Medulla oblongata (tissue), 1 donor: ENCODE measurements at regions not wholly inside any gene's neighbourhood (a gene's known extent, or its start where the extent isn't known, plus 50 kb on each side); places are given as distances from the start of the nearest gene placed in this dataset.
"Not testable (repeated sequence)": the region's sequence is repeated elsewhere in the genome, so short reads cannot be mapped to it uniquely, and the experiment has no call there.

Source experiments
- DNase-seq: peaks from one replicate; pipeline ENCODE4 v3.0.0-alpha.2; 2015; ENCODE audit errors: extremely low spot score

GRCh38 chr6:60789601-60790000 is 1496.4 kb downstream of the KHDRBS2 start:
- DNase-seq: not testable (repeated sequence)

- not testable (repeated sequence) for DNase-seq
Observed at GRCh38 chr6:60782698-60783464, 1503.1 kb downstream of the KHDRBS2 start.

- DNase-seq: not testable (repeated sequence)
Observed at GRCh38 chr6:60779591-60779990, 1506.4 kb downstream of the KHDRBS2 start.

DNA sequence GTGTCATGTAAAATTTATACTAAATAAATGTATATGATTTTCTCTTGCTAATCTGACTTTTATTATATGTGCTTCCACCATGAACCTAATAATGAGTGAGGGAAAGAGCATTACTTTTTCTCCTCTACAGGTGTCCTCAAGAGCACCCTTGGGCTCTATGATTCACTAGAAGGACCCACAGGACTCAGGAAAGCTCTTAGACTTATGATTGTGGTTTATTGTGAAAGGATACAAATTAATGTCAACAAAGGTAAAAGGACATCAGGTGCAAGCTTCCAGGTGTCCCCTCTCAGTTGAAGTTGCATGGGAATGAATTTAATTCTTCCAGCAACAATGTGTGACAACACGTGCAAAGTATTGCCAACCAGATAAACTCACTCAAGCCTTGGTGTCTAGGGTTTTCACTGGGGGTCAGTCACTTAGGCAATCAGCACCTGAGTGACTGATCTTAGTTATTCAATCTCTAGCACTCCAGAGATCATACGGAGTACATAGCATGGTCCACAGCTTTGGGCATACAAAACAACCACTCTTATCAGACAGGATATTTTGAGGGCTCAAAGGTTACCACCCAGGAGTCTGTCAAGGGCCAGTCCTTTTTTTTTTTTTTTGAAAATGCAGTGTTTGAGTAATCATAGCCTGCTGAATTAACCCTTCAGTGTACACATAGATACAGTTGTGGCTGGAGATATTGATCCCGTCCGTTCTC is 1518.1 kb downstream of the KHDRBS2 start:
- DNase-seq: not testable (repeated sequence)

DNA sequence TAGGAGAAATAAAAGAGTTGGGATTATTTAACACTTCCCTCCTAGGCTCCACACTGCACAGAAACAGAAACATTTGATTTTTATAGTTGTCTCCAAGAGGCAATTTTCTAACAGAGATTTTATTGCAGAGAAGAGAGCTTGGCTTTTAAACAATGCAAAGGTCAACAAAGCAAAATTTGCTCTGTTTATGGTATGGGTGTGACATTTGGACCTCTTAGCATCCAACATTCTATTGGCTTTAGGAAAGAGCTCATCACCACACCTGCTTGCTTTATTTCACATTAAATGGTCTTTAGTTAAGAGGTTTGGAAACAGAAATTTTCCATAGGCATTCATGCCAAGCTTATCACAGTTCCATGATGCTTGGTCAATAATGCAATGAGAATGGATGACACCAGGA is 1520.7 kb downstream of the KHDRBS2 start:
- not testable (repeated sequence) for DNase-seq

- DNase-seq: not testable (repeated sequence)
Observed at GRCh38 chr6:60763464-60764080, 1522.5 kb downstream of the KHDRBS2 start.

GRCh38 chr6:60760928-60761327 is 1525.1 kb downstream of the KHDRBS2 start:
- DNase-seq: not testable (repeated sequence)

DNA sequence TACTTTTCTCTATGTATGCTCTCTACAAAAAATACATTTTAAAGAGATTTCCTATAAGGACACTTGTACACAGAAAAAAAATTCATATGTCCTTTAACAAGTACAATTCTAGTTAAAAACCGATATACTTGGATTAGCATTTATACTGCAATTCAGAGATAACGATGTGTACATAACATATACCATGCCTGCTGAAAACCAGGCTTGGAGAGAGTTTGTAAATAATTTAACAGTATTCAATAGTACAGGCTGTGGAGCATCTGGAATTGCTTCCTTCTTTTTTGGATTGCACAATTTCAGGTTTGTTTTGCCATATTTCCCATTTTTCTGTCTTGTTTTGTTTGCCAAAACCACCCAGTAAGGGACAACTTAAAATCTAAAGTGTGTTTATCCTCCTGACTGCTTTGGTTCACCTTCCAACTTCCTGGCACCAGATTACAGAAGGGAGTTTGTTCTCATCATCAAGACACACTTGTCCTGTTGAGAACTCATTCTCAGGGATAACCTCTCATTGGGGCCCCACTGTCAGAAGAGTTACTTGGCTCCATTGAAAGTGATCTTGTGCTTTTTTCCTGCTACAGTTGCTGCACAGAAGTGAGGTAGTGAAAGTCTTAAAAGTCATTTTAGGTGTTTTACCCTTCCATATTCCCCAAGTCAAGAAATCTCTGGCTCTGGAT is 1526.7 kb downstream of the KHDRBS2 start:
- not testable (repeated sequence) for DNase-seq

- not testable (repeated sequence) for DNase-seq
Observed at GRCh38 chr6:60758725-60759124, 1527.3 kb downstream of the KHDRBS2 start.

DNA sequence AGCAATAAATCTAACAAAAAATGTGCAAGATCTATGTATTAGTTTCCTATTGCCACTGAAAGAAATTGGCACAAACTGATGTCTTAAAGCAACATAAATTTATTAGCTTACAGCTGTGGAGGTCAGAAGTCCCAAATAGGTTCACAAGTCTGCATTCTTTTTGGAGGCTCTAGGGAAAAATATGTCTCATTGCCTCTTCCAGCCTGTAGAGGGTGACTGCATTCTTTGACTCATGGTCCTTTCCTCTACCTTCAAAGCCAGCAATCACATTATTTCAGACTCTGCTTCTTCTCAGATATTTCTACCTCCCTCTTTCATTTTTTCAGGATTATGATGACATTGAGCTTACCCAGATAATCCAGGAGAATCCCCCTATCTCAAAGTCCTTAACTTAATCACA is 1531.1 kb downstream of the KHDRBS2 start:
- DNase-seq: no peak

DNA sequence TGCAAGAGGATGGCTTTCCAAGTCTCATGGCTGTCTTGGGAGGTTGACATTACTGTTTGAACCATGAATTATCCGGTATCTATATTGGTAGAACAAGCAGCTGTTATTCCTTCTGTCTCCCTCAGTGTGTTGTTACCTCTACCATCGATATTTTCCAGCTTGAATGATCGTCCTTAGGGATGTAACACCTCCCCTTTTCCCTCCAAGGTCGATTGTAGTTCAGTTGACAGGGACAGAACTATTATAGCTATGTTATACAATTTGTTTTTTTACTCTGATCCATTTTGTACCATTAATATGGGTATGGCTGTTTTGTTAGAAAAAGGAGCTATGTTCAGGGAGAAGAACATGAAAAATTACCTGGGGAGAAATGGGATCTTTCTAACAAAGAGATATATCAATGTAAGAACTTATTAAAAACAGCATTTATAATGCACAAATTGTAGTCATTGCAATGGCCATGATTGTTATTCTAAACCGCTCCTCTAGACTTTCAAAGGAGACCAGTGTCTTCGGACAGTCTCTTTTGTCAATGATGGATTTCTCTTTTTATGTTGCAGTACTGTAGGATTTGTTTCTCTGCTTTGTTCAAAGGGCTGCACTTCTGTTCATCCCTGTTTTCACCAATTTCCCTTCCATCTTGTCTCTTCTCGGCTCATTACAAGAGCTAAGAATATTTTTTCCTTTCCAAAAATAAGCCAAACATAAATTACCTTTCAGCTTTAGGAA is 1535.5 kb downstream of the KHDRBS2 start:
- DNase-seq: not testable (repeated sequence)

DNA sequence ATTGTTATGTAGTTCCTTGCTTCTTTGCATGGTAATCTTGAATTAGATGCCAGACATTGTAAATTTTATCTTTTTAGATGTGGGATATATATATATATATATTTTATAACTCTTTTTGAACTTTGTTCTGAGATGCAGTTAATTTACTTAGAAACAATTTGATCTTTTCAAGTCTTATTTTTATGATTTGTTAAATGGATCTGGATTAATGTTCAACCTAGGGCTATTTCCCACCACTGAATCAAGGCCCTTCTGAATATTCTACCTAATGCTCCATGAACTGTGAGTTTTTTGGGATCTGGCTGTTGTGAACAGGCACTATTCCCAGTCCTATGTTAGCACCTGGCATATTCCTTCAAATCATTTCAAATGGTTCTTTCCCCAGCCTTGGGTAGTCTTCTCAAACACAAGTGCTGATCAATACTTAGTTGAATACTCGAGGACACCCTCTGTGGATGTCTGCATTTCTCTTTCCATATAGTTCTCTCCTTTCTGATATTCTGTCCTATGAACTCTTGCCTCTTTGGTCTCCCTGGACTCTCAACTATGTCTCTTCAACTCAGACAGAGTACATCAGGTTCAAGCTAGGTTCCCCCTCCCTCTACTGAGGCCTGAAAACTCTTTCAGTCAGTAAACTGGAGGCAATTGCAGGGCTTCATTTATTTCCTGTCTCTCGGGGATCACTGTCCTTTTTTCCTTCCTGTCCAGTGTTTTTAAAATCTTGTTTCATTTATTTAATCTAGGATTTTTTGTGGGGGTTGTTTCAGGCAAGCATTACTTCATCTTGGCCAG is 1538.1 kb downstream of the KHDRBS2 start:
- DNase-seq: not testable (repeated sequence)

DNA sequence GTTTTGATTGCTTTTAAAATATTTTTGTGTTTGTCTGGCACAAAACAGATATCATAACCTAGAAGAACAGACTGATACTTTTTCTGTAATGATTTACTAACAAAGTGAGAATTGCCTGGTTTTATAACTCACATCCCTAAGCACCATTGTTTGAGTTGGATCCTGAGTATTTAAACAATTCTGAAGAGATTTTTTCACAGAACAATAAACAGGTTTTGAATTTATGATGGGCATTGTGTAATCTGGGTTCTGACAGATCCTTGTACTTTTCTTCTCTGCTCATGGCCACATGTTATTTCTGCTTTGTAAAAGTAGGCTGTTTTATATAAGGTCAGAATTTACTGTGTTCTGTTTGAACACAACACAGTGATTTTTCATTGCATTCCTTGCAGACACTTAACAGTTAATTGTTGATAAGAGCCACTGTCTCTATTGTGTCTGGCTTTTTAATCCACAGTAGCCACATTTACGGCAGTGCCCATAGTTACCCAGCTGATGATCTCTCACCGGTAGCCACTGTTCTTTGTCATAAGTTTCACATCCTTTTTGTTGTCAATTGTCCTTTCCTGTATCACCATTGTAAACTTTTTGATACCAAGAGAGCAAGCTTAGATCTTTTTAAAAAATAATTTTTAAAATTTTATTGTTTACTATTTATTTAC is 1548.1 kb downstream of the KHDRBS2 start:
- DNase-seq: not testable (repeated sequence)

DNA sequence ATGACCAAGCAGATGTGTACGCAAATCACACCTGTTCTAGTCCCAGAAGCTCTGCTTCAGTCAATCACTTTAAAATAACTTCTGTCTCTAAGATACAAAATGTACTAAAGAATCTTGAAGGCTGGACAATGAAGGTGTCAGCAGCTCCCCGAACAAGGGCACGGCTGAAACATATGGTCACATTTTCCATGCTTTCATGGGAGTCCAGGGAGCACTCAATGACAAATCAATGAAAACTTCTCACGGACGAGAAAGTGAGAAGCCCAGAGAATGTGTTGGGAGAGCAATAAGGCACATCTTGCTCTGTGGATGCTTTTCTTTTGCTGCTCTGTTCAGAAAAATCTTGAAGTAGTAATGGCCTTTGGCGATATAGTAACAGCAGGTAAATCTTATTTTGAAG is 1548.7 kb downstream of the KHDRBS2 start:
- DNase-seq: not testable (repeated sequence)

DNA sequence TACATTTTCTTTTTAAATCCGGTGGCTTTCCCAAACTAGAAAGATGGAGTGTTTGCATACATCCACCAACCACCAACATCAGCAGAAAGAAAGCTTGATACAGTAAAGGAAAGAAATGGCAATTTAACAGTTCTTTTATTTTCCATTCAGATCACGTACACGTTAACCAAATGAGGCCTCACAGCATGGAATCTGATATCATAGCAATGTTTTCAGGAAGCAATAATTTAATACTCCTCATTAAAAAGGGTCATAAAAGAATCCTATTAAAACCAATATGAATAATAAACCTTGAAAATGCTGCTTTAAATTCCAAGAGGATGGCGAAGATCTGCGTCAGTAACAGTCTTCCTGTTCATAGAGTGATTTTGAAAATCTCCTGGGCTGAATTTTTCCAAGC is 1562.1 kb downstream of the KHDRBS2 start:
- DNase-seq: not testable (repeated sequence)

- DNase-seq: no peak
Observed at GRCh38 chr6:60695232-60695631, 1590.8 kb downstream of the KHDRBS2 start.

GRCh38 chr6:60687085-60687484 is 1598.9 kb downstream of the KHDRBS2 start:
- no peak for DNase-seq

DNA sequence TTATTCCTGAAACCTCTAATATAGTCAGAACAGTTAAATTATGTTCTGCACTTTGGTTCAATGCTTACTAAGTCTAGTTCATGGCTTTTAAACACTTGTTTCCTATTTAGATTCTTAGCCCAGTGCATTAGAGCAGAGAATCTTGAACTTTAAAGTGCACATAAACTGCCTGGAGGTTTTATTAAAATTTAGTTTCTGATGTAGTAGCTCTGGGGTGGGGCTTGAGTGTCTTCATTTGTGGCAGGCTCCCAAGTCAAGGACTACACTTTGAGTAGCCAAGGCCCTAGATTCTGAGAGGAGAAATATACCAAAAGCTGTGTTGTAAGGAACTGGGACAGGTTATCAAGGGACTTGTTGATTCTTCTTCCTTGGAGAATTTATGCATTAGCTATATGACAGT is 1604.2 kb downstream of the KHDRBS2 start:
- DNase-seq: no peak

- no peak for DNase-seq
Observed at GRCh38 chr6:60679175-60679574, 1606.8 kb downstream of the KHDRBS2 start.

- no peak for DNase-seq
Observed at GRCh38 chr6:60671369-60671768, 1614.7 kb downstream of the KHDRBS2 start.
